GM19467 (cell line): ENCODE measurements at regions not wholly inside any gene's neighbourhood (a gene's known extent, or its start where the extent isn't known, plus 50 kb on each side); places are given as distances from the start of the nearest gene placed in this dataset.
"Not testable (repeated sequence)": the region's sequence is repeated elsewhere in the genome, so short reads cannot be mapped to it uniquely, and the experiment has no call there.

Experiments
- ATAC-seq: cut with Tn5 transposase; IDR thresholded peaks from one replicate; pipeline ENCODE4 v1.9.1; 2021; ENCODE audit warnings: mild to moderate bottlenecking, moderate library complexity; ENCODE audit not compliant: unreplicated experiment

- ATAC-seq, result not testable (repeated sequence)
Measured at GRCh38 chr2:89862164-89862563, 1170.7 kb downstream of the RPIA start.

- ATAC-seq, result not testable (repeated sequence)
Measured at GRCh38 chr2:89863209-89863608, 1171.7 kb downstream of the RPIA start.

GRCh38 chr2:89874810-89875595, 1183.5 kb downstream of the RPIA start:
- ATAC-seq, result not testable (repeated sequence)

- ATAC-seq, result not testable (repeated sequence)
Measured at GRCh38 chr2:89876445-89876844, 1185.0 kb downstream of the RPIA start.

GRCh38 chr2:89876878-89877277, 1185.4 kb downstream of the RPIA start:
- ATAC-seq, result not testable (repeated sequence)

GRCh38 chr2:89882880-89883279, 1191.4 kb downstream of the RPIA start:
- not testable (repeated sequence) for ATAC-seq

- not testable (repeated sequence) for ATAC-seq
Measured at GRCh38 chr2:89883624-89884023, 1192.2 kb downstream of the RPIA start.

GRCh38 chr2:89885071-89885470, 1193.6 kb downstream of the RPIA start:
- not testable (repeated sequence) for ATAC-seq

GRCh38 chr2:89888693-89889092, 1197.2 kb downstream of the RPIA start:
- ATAC-seq, result not testable (repeated sequence)

- ATAC-seq, result not testable (repeated sequence)
Measured at GRCh38 chr2:89890185-89890773, 1198.8 kb downstream of the RPIA start.

GRCh38 chr2:89894988-89895387, 1203.5 kb downstream of the RPIA start:
- not testable (repeated sequence) for ATAC-seq

GRCh38 chr2:89895629-89896028, 1204.2 kb downstream of the RPIA start:
- ATAC-seq, result not testable (repeated sequence)

GRCh38 chr2:89927018-89927417, 1235.5 kb downstream of the RPIA start:
- not testable (repeated sequence) for ATAC-seq

- not testable (repeated sequence) for ATAC-seq
Measured at GRCh38 chr2:89935436-89935835, 1244.0 kb downstream of the RPIA start.

GRCh38 chr2:89936011-89936410, 1244.5 kb downstream of the RPIA start:
- not testable (repeated sequence) for ATAC-seq

- not testable (repeated sequence) for ATAC-seq
Measured at GRCh38 chr2:89936559-89936958, 1245.1 kb downstream of the RPIA start.

GRCh38 chr2:89938756-89939155, 1247.3 kb downstream of the RPIA start:
- ATAC-seq, result peak; percentile 99

- ATAC-seq, result not testable (repeated sequence)
Measured at GRCh38 chr2:89944267-89944666, 1252.8 kb downstream of the RPIA start.

GRCh38 chr2:89945004-89945616, 1253.6 kb downstream of the RPIA start:
- ATAC-seq, result not testable (repeated sequence)

- ATAC-seq, result not testable (repeated sequence)
Measured at GRCh38 chr2:89947208-89947815, 1255.8 kb downstream of the RPIA start.

- ATAC-seq, result not testable (repeated sequence)
Measured at GRCh38 chr2:89948102-89948501, 1256.6 kb downstream of the RPIA start.
